ENCODE measurements at regions not wholly inside any gene's neighbourhood (a gene's known extent, or its start where the extent isn't known, plus 50 kb on each side); places are given as distances from the start of the nearest gene placed in this dataset.

- TF ChIP-seq, protein P1, sequence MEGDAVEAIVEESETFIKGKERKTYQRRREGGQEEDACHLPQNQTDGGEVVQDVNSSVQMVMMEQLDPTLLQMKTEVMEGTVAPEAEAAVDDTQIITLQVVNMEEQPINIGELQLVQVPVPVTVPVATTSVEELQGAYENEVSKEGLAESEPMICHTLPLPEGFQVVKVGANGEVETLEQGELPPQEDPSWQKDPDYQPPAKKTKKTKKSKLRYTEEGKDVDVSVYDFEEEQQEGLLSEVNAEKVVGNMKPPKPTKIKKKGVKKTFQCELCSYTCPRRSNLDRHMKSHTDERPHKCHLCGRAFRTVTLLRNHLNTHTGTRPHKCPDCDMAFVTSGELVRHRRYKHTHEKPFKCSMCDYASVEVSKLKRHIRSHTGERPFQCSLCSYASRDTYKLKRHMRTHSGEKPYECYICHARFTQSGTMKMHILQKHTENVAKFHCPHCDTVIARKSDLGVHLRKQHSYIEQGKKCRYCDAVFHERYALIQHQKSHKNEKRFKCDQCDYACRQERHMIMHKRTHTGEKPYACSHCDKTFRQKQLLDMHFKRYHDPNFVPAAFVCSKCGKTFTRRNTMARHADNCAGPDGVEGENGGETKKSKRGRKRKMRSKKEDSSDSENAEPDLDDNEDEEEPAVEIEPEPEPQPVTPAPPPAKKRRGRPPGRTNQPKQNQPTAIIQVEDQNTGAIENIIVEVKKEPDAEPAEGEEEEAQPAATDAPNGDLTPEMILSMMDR (IDR thresholded peaks at IDR 0.05), result no peak
- TF ChIP-seq POLR2A (IDR thresholded peaks at IDR 0.05) (no peak), POLR2AphosphoS5 (IDR thresholded peaks at IDR 0.05) (peak; percentile 13 to 29), EP300 (IDR thresholded peaks at IDR 0.05) (no peak)
Observed at GRCh38 chr18:10130606-10131005, 216.8 kb downstream of the VAPA start.
